T-helper 2 cell (primary cell): ENCODE measurements at regions not wholly inside any gene's neighbourhood (a gene's known extent, or its start where the extent isn't known, plus 50 kb on each side); places are given as distances from the start of the nearest gene placed in this dataset.

Source experiments
- DNase-seq, 5 experiments: peaks; one replicate each; pipeline versions ENCODE4 v3.0.0 to v3.0.0-alpha.2; 2012 to 2022

- peak in 1 of 5 experiments; percentile 17 for DNase-seq
Observed at GRCh38 chr7:21365866-21366624, 61.8 kb upstream of the SP4 start.

DNA sequence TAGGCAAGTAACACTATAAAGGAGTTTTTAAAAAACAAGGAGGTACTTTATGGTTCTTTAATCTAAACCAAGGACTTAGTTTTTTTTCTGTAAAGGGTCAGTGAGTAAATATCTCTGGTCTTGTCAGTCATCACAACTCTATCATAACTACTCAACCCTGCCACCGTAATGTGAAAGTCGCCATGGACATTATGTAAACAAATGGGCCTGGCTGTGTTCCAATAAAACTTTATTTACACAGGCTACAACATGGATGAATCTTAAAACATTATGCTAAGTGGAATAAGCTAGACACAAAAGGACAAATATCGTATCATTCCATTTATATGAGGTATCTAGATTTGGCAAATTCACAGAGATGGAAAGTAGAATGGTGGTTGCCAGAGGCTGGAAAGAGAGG, 60.8 kb upstream of the SP4 start:
- no peak for DNase-seq

- DNase-seq, result no peak
Observed at GRCh38 chr7:21367537-21367936, 60.3 kb upstream of the SP4 start.

DNA sequence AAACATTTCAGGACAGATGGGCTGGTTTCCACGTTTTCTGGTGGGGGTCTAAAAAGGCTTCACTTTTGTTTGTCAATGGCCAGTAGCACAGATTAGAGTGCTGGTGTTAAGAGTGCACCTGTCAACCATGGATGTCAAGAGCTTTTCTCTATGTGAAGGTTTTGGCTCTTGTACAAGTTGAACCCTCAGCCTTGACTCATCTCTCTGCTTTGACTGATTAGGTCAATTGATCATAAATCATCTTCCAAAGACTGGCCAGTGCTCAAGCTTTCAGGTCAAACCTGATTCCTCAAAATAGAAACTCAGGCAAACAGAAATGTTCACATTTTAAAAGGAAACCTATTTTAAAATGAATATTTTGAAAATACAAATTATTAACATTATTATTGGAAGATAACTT, 59.6 kb upstream of the SP4 start:
- no peak for DNase-seq

GRCh38 chr7:21370283-21370982, 57.5 kb upstream of the SP4 start:
- no peak for DNase-seq

DNA sequence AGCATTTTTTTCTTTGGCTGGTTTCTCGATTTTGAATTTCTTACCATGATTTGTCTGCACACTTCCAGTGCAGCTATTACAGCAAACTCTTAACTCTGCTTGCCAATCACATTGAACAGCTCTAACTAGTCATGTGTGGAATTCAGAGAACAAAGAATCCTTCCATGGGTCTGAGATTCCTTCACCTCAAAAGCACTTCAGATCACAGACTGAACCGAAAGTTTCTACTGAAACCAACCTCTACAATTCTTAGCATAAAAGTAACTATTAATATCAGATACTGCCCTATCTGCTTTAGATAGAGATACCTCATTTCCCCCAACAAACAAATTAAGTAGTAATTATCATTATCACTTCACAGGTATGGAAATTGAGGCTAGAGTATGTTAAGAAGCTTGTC, 56.5 kb upstream of the SP4 start:
- DNase-seq, result no peak

DNA sequence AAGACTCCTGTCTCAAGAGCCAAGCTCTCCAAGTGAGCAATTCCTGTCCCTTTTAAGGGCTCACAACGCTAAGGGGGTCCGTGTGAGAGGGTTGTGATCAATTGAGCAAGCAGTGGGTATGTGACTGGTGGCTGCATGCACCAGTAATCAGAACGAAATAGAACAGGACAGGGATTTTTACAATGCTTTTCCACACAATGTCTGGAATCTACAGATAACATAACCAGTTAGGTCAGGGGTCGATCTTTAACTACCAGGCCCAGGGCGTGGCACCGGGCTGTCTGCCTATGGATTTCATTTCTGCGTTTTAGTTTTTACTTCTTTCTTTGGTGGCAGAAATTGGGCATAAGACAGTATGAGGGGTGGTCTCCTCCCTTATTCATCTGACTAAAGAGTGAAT, 54.9 kb upstream of the SP4 start:
- no peak for DNase-seq

- no peak for DNase-seq
Observed at GRCh38 chr7:21374134-21374533, 53.7 kb upstream of the SP4 start.

DNA sequence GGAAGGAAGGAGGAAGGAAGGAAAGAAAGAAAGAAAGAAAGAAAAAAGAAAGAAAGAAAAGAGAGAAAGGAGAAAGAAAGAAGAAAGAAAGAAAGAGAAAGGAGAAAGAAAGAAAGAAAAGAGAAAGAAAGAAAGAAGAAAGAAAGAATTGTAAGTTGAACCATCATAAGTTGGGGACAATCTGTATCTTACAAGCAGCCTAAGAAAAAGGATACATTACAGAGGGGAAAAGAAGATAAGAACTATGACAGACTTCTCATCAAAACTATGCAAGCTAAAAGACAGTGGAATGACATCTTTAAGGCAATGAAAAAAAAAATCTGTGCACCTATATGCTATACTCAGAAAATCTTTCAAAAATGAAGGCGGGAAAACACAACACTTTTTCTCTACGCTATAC, 50.3 kb upstream of the SP4 start:
- DNase-seq, result no peak
